ENCODE measurements at regions not wholly inside any gene's neighbourhood (a gene's known extent, or its start where the extent isn't known, plus 50 kb on each side); places are given as distances from the start of the nearest gene placed in this dataset.

GRCh38 chr14:106843951-106844483, 1317.6 kb downstream of the TMEM121 start:
- Histone ChIP-seq H3K23me2 (ENCODE audit: low read depth, low read length) (no peaks in the 10 kb centered on the region), H4K8ac (ENCODE audit: extremely low read depth, insufficient read depth, low read length) (no peak overlapping the region), H3K9ac (replicated peaks in 1 of 4; ENCODE audit: extremely low read depth in 1 of 4, low read depth in 3 of 4, low read length in 3 of 4) (no peak overlapping the region), H2BK120ac (replicated peaks; ENCODE audit: low read depth, low read length) (no peak overlapping the region), H3K79me2 (ENCODE audit: control insufficient read depth in 1 of 2, insufficient read depth in 2 of 2, low read length in 2 of 2) (no peaks in the 10 kb centered on the region), H2BK12ac (ENCODE audit: low read depth, low read length) (no peak overlapping the region), H3K27me3 (replicated peaks in 1 of 4; ENCODE audit: control insufficient read depth in 3 of 4, extremely low read depth in 1 of 4, insufficient read depth in 3 of 4, low read length in 3 of 4) (no peaks in the 10 kb centered on the region), H3K79me1 (ENCODE audit: low read depth, low read length) (no peaks in the 10 kb centered on the region), H4K5ac (ENCODE audit: insufficient read length, low read depth, low read length) (no peak overlapping the region), H4K91ac (replicated peaks; ENCODE audit: insufficient read length, low read length) (no peak overlapping the region), H3K23ac (ENCODE audit: insufficient read length) (no peak overlapping the region), H2BK15ac (ENCODE audit: low read length) (no peak overlapping the region), H3K18ac (ENCODE audit: extremely low read depth, low read length) (no peak overlapping the region), H3K4me3 (ENCODE audit: extremely low read depth in 1 of 4, insufficient read depth in 2 of 4, low read depth in 3 of 4, low read length in 4 of 4) (no peak overlapping the region), H2BK20ac (ENCODE audit: low read length) (no peak overlapping the region), H2AK5ac (ENCODE audit: low read depth, low read length) (no peak overlapping the region), H3K9me3 (ENCODE audit: insufficient read depth in 2 of 2, low read depth in 1 of 2, low read length in 1 of 2) (peaks cover 77 to 81% of the 10 kb centered on the region in 2 experiments), H3K36me3 (ENCODE audit: control insufficient read depth in 2 of 4, insufficient read depth in 4 of 4, low read length in 3 of 4) (no peaks in the 10 kb centered on the region), H2BK5ac (ENCODE audit: low read depth, low read length) (no peak overlapping the region), H2AFZ (ENCODE audit: low read length) (no peak overlapping the region), H3K4ac (replicated peaks; ENCODE audit: insufficient read length, low read depth, low read length) (no peak overlapping the region), H3K4me1 (replicated peaks in 1 of 4; ENCODE audit: control insufficient read depth in 3 of 4, insufficient read depth in 4 of 4, low read length in 3 of 4) (no peaks in the 10 kb centered on the region), H3K27ac (ENCODE audit: low read depth, low read length) (no peak overlapping the region), H4K20me1 (replicated peaks in 1 of 2; ENCODE audit: control insufficient read depth in 1 of 2, insufficient read depth in 2 of 2, low read length in 2 of 2) (no peaks in the 10 kb centered on the region), H3K4me2 (ENCODE audit: insufficient read depth in 1 of 2, low read depth in 2 of 2, low read length in 2 of 2) (no peak overlapping the region), H3K14ac (ENCODE audit: insufficient read length) (no peak overlapping the region), H3K56ac (replicated peaks; ENCODE audit: insufficient read length, low read depth, low read length) (no peak overlapping the region)
- CTCF ChIA-PET (ENCODE audit: partially characterized antibody): no interaction called here
- DNase-seq (ENCODE audit: low read depth in 1 of 2, low spot score in 2 of 2) (no peak), FAIRE-seq (no peak)
- no peak for TF ChIP-seq TAF7 (optimal IDR thresholded peaks at IDR 0.05; ENCODE audit: borderline replicate concordance, low read depth, low read length)
- no peak for TF ChIP-seq CREB1 (IDR thresholded peaks at IDR 0.05)
- no peak for TF ChIP-seq JUN (IDR thresholded peaks at IDR 0.05; ENCODE audit: low read depth, low read length)
- TF ChIP-seq YY1 (IDR thresholded peaks at IDR 0.05; ENCODE audit: low read depth, low read length): no peak
- TF ChIP-seq ATF3 (IDR thresholded peaks at IDR 0.05; ENCODE audit: insufficient read depth, low read depth, low read length): no peak
- TF ChIP-seq KDM1A (IDR thresholded peaks at IDR 0.05; ENCODE audit: borderline replicate concordance, low read length): no peak
- TF ChIP-seq SRF (IDR thresholded peaks at IDR 0.05; ENCODE audit: low read depth, low read length): no peak
- TF ChIP-seq FOSL1 (IDR thresholded peaks at IDR 0.05; ENCODE audit: insufficient read depth, low read depth, low read length): no peak
- TF ChIP-seq SIN3A (conservative IDR thresholded peaks at IDR 0.05 in 1 of 2, IDR thresholded peaks at IDR 0.05 in 1 of 2; ENCODE audit: low read depth in 1 of 2, low read length in 2 of 2): no peak
- TF ChIP-seq CTBP2 (IDR thresholded peaks at IDR 0.05; ENCODE audit: borderline replicate concordance, insufficient read depth, insufficient read length, low read length): no peak
- no peak for TF ChIP-seq RBBP5 (IDR thresholded peaks at IDR 0.05; ENCODE audit: borderline replicate concordance, low read depth, low read length)
- TF ChIP-seq SIX5 (IDR thresholded peaks at IDR 0.05; ENCODE audit: low read depth, low read length): no peak
- WGBS, 2 experiments (ENCODE audit: extremely low coverage in 1 of 2, insufficient coverage in 1 of 2, insufficient read length in 1 of 2, insufficient replicate concordance in 2 of 2, low coverage in 1 of 2, low lambda C conversion rate in 2 of 2, missing lambda C conversion rate in 1 of 2): 79% methylated on average over 14 of the region's 14 CpGs; no CpG with 5 or more reads in 1 of the 2 experiments
- POLR2A ChIA-PET (ENCODE audit: partially characterized antibody): no interaction called here

Measured in H1 (cell line).